Mucosa of descending colon (tissue), 3 donors: ENCODE measurements at regions not wholly inside any gene's neighbourhood (a gene's known extent, or its start where the extent isn't known, plus 50 kb on each side); places are given as distances from the start of the nearest gene placed in this dataset.

ENCODE experiments used
- ATAC-seq: fragments of 200-7000 bp; cut with Tn5 transposase; one replicate; pipeline ENCODE4 v1.9.1; 2020; ENCODE audit warnings: mild to moderate bottlenecking, moderate library complexity
- DNase-seq, 3 donors: peaks; one replicate each; pipeline ENCODE4 v3.0.0-alpha.2; 2020
- H3K36me3 ChIP-seq: fragments of 200-600 bp; one replicate; pipeline ENCODE4 v1.8.0; 2021; ENCODE audit warnings: low read depth, mild to moderate bottlenecking
- H3K4me1 ChIP-seq: fragments of 200-600 bp; one replicate; pipeline ENCODE4 v1.8.0; 2021; ENCODE audit warnings: low read depth, mild to moderate bottlenecking
- H3K4me3 ChIP-seq: fragments of 200-600 bp; one replicate; pipeline ENCODE4 v1.8.0; 2021; ENCODE audit warnings: mild to moderate bottlenecking
- H3K9me3 ChIP-seq: fragments of 200-600 bp; one replicate; pipeline ENCODE4 v1.8.0; 2021; ENCODE audit warnings: mild to moderate bottlenecking
- CTCF ChIP-seq: fragments of 200-600 bp; IDR thresholded peaks from one replicate; pipeline ENCODE4 v1.8.0; 2022; ENCODE audit warnings: antibody characterized with exemption, mild to moderate bottlenecking
- intact Hi-C, 2 donors: fragments of 100-400 bp; cut with DNase I in 1 of 2; cut with micrococcal nuclease in 1 of 2; formaldehyde crosslinking; loops; one replicate each; pipeline versions ENCODE4 v1.11.0 to v1.11.1; 2022; cut with DNase I, micrococcal nuclease
- donor health status: DM: no; HTN: no; CAD: no; lungs with moderate emphysema.
- donor health status: DM: no; HTN: no; CAD: no.
- donor health status: DM: no; HTN: yes; CAD: no.

- Histone ChIP-seq H3K36me3 (no peaks in the 10 kb centered on the region), H3K4me1 (no peaks in the 10 kb centered on the region), H3K9me3 (no peaks in the 10 kb centered on the region), H3K4me3 (no peak overlapping the region)
- intact Hi-C loops: no loop called here
- TF ChIP-seq CTCF: no peak
- DNase-seq: no peak
- ATAC-seq: no peak
These were observed 1625.6 kb upstream of the C9orf72 start for GRCh38 chr9:29198861-29199260.

- Histone ChIP-seq H3K4me1 (no peaks in the 10 kb centered on the region), H3K4me3 (no peak overlapping the region), H3K9me3 (no peaks in the 10 kb centered on the region), H3K36me3 (no peaks in the 10 kb centered on the region)
- DNase-seq: no peak
- TF ChIP-seq CTCF: no peak
- ATAC-seq: no peak
- intact Hi-C loops: no loop called here
These were observed 1626.7 kb upstream of the C9orf72 start for GRCh38 chr9:29199975-29200374.

GRCh38 chr9:29200650-29201049 lies 1627.4 kb upstream of the C9orf72 start:
- Histone ChIP-seq H3K9me3 (no peaks in the 10 kb centered on the region), H3K4me3 (no peak overlapping the region), H3K36me3 (no peaks in the 10 kb centered on the region), H3K4me1 (no peaks in the 10 kb centered on the region)
- ATAC-seq: no peak
- intact Hi-C loops: no loop called here
- no peak for DNase-seq
- TF ChIP-seq CTCF: no peak

GRCh38 chr9:29203244-29203930 lies 1630.1 kb upstream of the C9orf72 start:
- Histone ChIP-seq H3K4me1 (no peaks in the 10 kb centered on the region), H3K9me3 (no peaks in the 10 kb centered on the region), H3K4me3 (no peak overlapping the region), H3K36me3 (no peaks in the 10 kb centered on the region)
- intact Hi-C loops: no loop called here
- TF ChIP-seq CTCF: no peak
- no peak for DNase-seq
- no peak for ATAC-seq

GRCh38 chr9:29208670-29209069 lies 1635.4 kb upstream of the C9orf72 start:
- peaks cover 6% of the 10 kb centered on the region for H3K4me1 ChIP-seq
- intact Hi-C loops: no loop called here
- DNase-seq (no peak), ATAC-seq (no peak)
- H3K9me3 ChIP-seq: no peaks in the 10 kb centered on the region
- no peak for TF ChIP-seq CTCF
- H3K36me3 ChIP-seq: no peaks in the 10 kb centered on the region
- no peak overlapping the region for H3K4me3 ChIP-seq
